HG03342 (cell line): ENCODE measurements at regions not wholly inside any gene's neighbourhood (a gene's known extent, or its start where the extent isn't known, plus 50 kb on each side); places are given as distances from the start of the nearest gene placed in this dataset.
"Not testable (repeated sequence)": the region's sequence is repeated elsewhere in the genome, so short reads cannot be mapped to it uniquely, and the experiment has no call there.

Experiments
- ATAC-seq: cut with Tn5 transposase; IDR thresholded peaks from one replicate; pipeline ENCODE4 v1.9.1; 2021; ENCODE audit warnings: mild to moderate bottlenecking, moderate library complexity; ENCODE audit not compliant: unreplicated experiment

- no peak for ATAC-seq
Observed at GRCh38 chr6:144602523-144603180, 317.5 kb downstream of the UTRN start.

GRCh38 chr6:144606083-144606482 lies 320.9 kb downstream of the UTRN start:
- no peak for ATAC-seq

- ATAC-seq: no peak
Observed at GRCh38 chr6:144607998-144608735, 323.0 kb downstream of the UTRN start.

GRCh38 chr6:144612811-144613210 lies 327.7 kb downstream of the UTRN start:
- ATAC-seq: no peak

GRCh38 chr6:144613859-144614258 lies 328.7 kb downstream of the UTRN start:
- ATAC-seq: no peak

- ATAC-seq: no peak
Observed at GRCh38 chr6:144615870-144616269, 330.7 kb downstream of the UTRN start.

- no peak for ATAC-seq
Observed at GRCh38 chr6:144617191-144617590, 332.1 kb downstream of the UTRN start.

- ATAC-seq: no peak
Observed at GRCh38 chr6:144617708-144618107, 332.6 kb downstream of the UTRN start.

- ATAC-seq: no peak
Observed at GRCh38 chr6:144619966-144620365, 334.8 kb downstream of the UTRN start.

- no peak for ATAC-seq
Observed at GRCh38 chr6:144621332-144621731, 336.2 kb downstream of the UTRN start.

GRCh38 chr6:144624246-144624645 lies 339.1 kb downstream of the UTRN start:
- no peak for ATAC-seq

- no peak for ATAC-seq
Observed at GRCh38 chr6:144624716-144625115, 339.6 kb downstream of the UTRN start.

GRCh38 chr6:144630857-144631256 lies 345.7 kb downstream of the UTRN start:
- no peak for ATAC-seq

- ATAC-seq: no peak
Observed at GRCh38 chr6:144632266-144632665, 347.1 kb downstream of the UTRN start.

GRCh38 chr6:144633886-144634285 lies 348.8 kb downstream of the UTRN start:
- ATAC-seq: no peak

- ATAC-seq: no peak
Observed at GRCh38 chr6:144634371-144634770, 349.2 kb downstream of the UTRN start.

GRCh38 chr6:144635051-144635450 lies 349.9 kb downstream of the UTRN start:
- ATAC-seq: no peak

GRCh38 chr6:144636025-144636424 lies 350.9 kb downstream of the UTRN start:
- not testable (repeated sequence) for ATAC-seq

- no peak for ATAC-seq
Observed at GRCh38 chr6:144637541-144637940, 352.4 kb downstream of the UTRN start.

- ATAC-seq: no peak
Observed at GRCh38 chr6:144639654-144640053, 354.5 kb downstream of the UTRN start.

GRCh38 chr6:144641286-144641685 lies 356.2 kb downstream of the UTRN start:
- ATAC-seq: no peak

- no peak for ATAC-seq
Observed at GRCh38 chr6:144644776-144645175, 359.6 kb downstream of the UTRN start.
